Stimulated activated CD4-positive, alpha-beta T cell treated with anti-CD3 and anti-CD28 coated beads, Interleukin-1b, Interleukin-23, amount 100 ng/mL, for 4 hours (primary cell): ENCODE measurements at regions not wholly inside any gene's neighbourhood (a gene's known extent, or its start where the extent isn't known, plus 50 kb on each side); places are given as distances from the start of the nearest gene placed in this dataset.

Experiments
- DNase-seq, 2 donors: peaks; one replicate each; pipeline ENCODE4 v3.0.0-alpha.2; 2020; ENCODE audit warnings: low read depth in 2 of 2

- no peak for DNase-seq
These were observed 465.4 kb downstream of the TMA16 start for GRCh38 chr4:163959932-163960331.

- DNase-seq: no peak
These were observed 472.1 kb downstream of the TMA16 start for GRCh38 chr4:163966612-163967011.

- DNase-seq: no peak
These were observed 472.8 kb downstream of the TMA16 start for GRCh38 chr4:163967263-163967662.

GRCh38 chr4:163967710-163968109 is 473.2 kb downstream of the TMA16 start:
- no peak for DNase-seq

GRCh38 chr4:163969291-163969690 is 474.8 kb downstream of the TMA16 start:
- DNase-seq: no peak

GRCh38 chr4:163976588-163976987 is 482.1 kb downstream of the TMA16 start:
- no peak for DNase-seq

- no peak for DNase-seq
These were observed 493.9 kb downstream of the TMA16 start for GRCh38 chr4:163988391-163988790.

- no peak for DNase-seq
These were observed 494.4 kb downstream of the TMA16 start for GRCh38 chr4:163988865-163989264.

- DNase-seq: no peak
These were observed 496.9 kb downstream of the TMA16 start for GRCh38 chr4:163991298-163991865.

- no peak for DNase-seq
These were observed 514.9 kb downstream of the TMA16 start for GRCh38 chr4:164009435-164009834.

- DNase-seq: no peak
These were observed 517.3 kb downstream of the TMA16 start for GRCh38 chr4:164011791-164012190.

- DNase-seq: no peak
These were observed 518.0 kb downstream of the TMA16 start for GRCh38 chr4:164012396-164013027.

GRCh38 chr4:164021947-164022346 is 527.5 kb downstream of the TMA16 start:
- no peak for DNase-seq

- DNase-seq: no peak
These were observed 528.7 kb downstream of the TMA16 start for GRCh38 chr4:164023214-164023613.

GRCh38 chr4:164027805-164028204 is 533.3 kb downstream of the TMA16 start:
- DNase-seq: no peak

- no peak for DNase-seq
These were observed 545.0 kb downstream of the TMA16 start for GRCh38 chr4:164039482-164039881.

GRCh38 chr4:164056426-164057142 is 562.1 kb downstream of the TMA16 start:
- DNase-seq: no peak

- DNase-seq: no peak
These were observed 564.4 kb downstream of the TMA16 start for GRCh38 chr4:164058776-164059445.

GRCh38 chr4:164060456-164060855 is 566.0 kb downstream of the TMA16 start:
- DNase-seq: no peak

GRCh38 chr4:164068392-164068791 is 573.9 kb downstream of the TMA16 start:
- DNase-seq: no peak

GRCh38 chr4:164070625-164071024 is 576.1 kb downstream of the TMA16 start:
- no peak for DNase-seq

GRCh38 chr4:164081371-164081770 is 586.9 kb downstream of the TMA16 start:
- DNase-seq: no peak

GRCh38 chr4:164081801-164082200 is 587.3 kb downstream of the TMA16 start:
- no peak for DNase-seq
